ENCODE measurements at regions not wholly inside any gene's neighbourhood (a gene's known extent, or its start where the extent isn't known, plus 50 kb on each side); places are given as distances from the start of the nearest gene placed in this dataset.
"Not testable (repeated sequence)": the region's sequence is repeated elsewhere in the genome, so short reads cannot be mapped to it uniquely, and the experiment has no call there.

DNA sequence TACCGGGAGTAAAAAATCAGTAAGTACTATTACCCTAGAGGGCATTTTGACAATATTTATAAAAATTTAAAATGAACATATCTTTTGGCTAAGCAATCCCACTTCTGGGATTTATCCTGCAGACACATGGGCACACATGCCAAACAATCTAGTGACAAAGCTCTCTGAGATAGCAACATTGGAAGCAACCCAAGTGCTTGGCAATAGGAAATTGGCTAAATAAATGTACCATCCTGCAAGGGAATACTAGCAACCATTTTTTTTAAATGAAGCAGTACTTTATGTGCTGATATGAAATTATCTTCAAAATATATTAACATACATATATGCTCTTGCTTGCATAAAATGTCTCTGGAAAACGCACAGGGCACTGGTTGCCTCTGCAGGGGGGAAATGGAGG lies 133.8 kb downstream of the SNX5 start:
- DNase-seq: no peak

- no peak for DNase-seq
Measured at GRCh38 chr20:17833036-17833674, 133.4 kb downstream of the BANF2 start.

- DNase-seq: no peak
Measured at GRCh38 chr20:17832236-17832915, 132.6 kb downstream of the BANF2 start.

DNA sequence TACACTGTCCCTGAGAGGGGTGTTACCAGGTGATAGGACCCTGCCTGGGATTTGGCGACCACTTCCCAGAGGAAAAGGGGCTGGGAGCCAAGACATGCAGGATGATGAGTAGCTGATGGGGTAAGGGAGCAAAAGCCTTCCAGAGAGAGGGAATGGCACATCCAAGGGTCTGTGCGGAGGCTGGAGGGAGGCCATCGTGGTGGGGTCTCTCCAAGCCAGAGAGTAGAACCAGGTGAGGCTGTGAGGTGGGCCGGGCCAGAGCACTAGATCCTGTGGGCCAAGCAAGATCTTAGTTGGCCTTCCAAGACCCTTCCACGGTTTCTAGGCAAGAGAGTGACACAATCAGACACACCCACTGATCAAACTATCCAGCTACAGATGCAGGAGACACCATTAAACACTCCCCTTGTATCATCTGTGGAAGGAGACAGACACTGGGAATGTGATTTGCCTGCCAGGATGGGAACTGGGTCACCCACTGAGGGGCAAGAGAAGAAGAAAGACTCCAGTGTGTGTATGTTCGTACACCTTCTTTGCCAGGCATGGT lies 128.9 kb downstream of the BANF2 start:
- no peak for DNase-seq

- DNase-seq: no peak
Measured at GRCh38 chr20:17827759-17828559, 128.2 kb downstream of the BANF2 start.

GRCh38 chr20:17827079-17827478 lies 127.3 kb downstream of the BANF2 start:
- no peak for DNase-seq

DNA sequence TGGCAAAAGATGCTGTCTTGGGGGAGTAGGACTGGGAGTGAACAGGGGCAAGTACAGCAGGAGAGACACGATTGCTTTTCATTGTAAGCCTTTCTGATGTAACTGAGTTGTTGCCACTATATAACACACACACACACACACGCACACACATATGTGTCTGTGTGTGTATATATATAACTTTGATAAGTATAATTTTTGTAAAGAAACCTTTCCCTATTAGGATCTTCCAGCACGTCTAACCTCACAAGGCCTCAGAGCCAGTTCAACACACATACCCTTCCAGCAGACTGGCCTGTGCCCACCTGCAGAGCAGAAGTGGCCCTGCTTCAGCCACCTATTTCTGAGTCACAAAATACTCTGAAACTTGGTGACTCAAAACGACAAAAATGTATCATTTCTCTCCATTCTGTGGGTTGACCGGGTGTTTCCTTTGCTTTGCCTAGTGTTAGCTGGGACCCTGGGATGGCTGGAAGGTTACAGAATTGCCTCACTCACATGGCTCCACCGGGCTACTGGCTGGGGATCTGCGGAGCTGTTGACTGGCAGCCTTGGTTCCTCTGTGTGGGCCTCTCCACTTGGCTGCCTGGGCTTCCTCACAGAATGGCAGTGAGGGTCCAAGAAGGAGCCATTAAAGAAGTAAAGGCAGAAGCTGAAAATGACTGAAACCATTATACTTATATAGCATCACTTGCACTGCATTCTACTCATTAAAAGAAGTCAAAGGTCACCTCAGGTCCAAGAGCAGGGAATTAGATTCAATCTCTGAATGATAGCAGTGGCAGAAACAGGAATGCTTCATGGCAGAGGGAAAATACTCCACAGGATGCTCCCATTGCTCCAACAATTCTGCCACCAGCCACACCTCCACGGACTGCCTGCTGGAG lies 126.4 kb downstream of the BANF2 start:
- no peak for DNase-seq

DNA sequence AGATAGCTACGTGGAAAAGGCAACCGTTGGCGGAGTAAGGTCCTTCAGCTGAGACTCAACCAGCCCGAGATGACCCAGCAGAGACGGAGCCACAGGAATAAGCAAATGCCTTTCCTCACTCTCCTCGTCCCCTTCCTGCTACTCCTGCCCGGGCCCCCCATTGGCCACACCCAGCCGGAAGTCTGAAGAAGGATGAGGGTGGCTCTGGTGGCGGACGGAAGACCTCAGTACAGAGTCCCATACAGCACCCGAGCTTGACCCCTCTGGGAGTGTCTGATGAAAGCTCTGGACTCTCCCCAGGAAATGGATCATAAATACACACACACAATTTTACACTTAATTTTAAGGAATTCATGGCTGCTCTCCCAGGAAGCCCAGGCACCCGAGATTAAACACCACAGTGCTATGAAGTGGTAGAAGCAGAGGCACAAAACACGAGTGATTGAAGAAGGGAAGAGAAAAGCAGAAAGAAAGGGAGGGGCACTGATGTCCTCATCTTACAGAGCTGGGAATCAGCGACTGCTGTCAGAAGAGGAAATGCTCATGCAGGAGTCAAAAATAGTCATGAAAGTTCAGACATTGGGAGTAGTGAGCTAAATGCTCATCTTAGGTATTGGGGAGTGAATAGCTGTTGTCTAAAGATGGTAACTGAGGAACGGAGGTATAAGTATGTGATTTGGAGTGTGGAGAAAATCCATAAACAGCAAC lies 125.6 kb downstream of the BANF2 start:
- no peak for DNase-seq

DNA sequence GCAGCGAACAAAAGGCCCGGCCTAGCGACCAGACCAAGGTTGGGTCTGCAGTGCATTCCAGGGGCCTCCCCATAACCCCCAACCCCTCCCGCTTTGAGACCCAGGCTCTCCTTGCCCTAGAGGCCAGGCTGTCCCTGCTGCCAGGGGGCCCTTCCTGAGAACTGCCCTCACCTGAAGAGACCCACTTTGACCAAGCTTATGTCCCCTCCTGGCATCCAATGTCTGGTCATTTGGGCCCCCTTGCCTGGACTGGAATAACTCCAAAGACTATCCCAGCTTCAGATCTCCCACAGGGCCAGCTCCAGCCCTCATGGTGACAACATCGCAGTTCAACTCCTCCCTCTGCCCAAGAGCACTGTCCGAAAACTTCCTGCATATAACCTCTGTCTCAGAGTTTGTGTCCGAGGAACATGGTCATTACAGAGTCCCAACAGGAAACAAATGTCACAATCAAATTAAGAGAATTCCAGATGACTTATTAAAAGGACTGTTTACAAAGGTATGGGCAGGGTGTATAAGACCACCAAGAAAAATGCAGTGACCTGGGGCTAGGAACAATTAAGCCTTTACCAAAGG lies 125.0 kb downstream of the BANF2 start:
- no peak for DNase-seq

GRCh38 chr20:17823409-17824144 lies 123.8 kb downstream of the BANF2 start:
- no peak for DNase-seq

GRCh38 chr20:17822540-17823408 lies 123.0 kb downstream of the BANF2 start:
- no peak for DNase-seq

GRCh38 chr20:17822039-17822438 lies 122.3 kb downstream of the BANF2 start:
- DNase-seq: no peak

DNA sequence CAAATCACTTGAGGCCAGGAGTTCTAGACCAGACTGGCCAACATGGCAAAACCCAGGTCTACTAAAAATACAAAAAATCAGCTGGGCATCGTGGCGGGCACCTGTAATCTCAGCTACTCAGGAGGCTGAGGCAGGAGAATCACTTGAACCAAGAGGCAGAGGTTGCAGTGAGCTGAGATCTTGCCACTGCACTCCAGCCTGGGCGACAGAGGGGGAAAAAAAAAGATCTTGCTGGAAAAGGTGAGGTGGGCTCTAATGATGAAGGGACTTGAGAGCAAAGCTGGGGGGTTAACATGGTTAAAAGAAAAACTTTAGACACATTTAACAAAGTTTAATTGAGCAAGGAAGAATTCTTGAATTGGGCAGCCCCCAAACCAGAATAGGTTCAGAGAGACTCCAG lies 121.8 kb downstream of the BANF2 start:
- not testable (repeated sequence) for DNase-seq

DNA sequence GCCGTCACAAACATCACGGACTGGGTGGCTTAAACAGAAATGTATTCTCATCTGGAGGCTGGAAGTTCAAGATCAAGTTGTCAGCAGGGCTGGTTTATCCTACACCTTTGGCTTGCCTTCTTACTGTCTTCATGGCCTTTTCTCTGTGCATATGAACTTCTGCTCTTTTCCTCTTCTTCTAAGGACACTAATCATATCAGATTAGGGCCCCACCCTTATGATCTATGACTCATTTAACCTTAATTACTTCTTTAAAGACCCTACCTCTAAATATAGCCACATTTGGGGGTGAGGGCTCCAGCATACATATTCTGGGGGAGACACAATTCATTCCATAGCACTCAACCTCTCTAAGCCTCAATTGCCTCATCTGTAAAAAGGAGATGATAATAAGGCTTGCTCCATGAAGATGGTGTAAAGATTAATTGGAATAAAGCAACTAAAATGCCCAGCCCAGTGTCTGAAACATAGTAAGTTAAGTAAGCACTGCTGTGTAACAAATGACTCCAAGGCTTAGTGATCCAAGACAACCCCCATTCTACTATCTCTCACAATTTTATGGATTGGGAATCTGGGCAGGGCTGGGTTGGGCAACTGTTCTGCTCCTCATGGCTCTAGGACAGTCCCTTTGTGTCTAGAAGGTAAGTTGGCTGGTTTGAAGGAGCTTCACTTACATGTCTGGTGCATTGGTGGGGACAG lies 119.8 kb downstream of the BANF2 start:
- no peak for DNase-seq

GRCh38 chr20:17818187-17818586 lies 118.4 kb downstream of the BANF2 start:
- DNase-seq: no peak

DNA sequence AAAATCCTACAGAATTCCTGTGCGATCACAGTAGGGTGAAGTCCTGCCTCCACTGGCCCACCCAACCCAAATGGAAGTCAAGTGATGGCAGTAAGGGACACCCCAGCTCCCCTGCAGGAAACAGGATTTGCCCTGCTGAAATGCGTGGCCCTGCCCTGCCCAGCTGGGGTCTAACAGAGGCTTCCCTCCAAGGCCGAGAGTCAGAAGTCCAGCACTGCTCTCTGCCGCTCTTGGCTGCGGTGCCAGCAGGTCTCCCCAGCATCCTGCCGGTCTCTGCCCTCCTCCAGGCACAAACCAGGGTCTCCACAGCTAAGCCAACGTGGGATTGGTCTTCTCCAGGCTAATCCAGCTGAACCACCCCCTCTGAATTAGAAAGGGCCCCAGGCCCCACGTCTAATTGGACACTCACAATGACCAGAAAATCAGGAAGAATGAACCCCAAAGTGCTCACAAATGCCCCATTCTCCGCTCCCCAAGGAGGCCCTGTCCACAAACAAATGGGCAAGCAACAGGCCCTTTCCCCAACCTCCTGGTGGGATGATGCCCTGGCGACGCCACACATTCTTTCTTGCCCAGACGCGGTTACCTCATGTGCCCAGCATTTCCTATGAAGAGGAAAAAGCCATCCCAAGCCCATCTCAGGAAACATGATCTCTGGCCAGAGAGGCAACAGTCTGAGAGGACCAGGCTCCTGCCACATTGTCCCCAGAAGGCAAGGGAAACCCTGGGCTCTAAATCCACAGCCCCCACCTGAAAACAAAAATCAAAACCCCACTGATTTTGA lies 117.2 kb downstream of the BANF2 start:
- no peak for DNase-seq

DNA sequence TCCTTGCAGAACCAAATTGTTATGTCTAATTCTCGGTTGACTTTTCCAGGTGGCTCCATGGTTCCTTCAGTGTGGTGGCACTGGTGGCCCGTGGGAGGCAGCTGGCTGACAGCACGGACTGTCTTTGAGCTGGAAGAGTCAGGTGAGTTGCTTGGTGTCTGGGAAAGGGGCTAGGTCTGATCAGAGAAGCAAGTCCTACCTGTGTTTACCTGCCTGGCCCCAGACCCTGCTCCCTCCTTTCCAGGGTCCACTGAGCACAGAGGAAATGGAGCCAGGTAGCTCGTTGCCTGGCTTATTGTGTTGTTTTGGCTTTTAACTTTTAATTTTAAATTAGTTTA lies 111.8 kb downstream of the BANF2 start:
- DNase-seq: no peak

- no peak for DNase-seq
Measured at GRCh38 chr20:17810847-17811627, 111.3 kb downstream of the BANF2 start.

Measured in NCI-H1092 (cell line).